HG02885 (cell line): ENCODE measurements at regions not wholly inside any gene's neighbourhood (a gene's known extent, or its start where the extent isn't known, plus 50 kb on each side); places are given as distances from the start of the nearest gene placed in this dataset.

Source experiments
- ATAC-seq: cut with Tn5 transposase; IDR thresholded peaks from one replicate; pipeline ENCODE4 v1.9.1; 2021; ENCODE audit warnings: mild to moderate bottlenecking; ENCODE audit not compliant: unreplicated experiment, poor library complexity

GRCh38 chr13:107244241-107244640 lies 676.3 kb upstream of the ARGLU1 start:
- no peak for ATAC-seq

GRCh38 chr13:107242138-107242537 lies 674.2 kb upstream of the ARGLU1 start:
- no peak for ATAC-seq

GRCh38 chr13:107241381-107241780 lies 673.4 kb upstream of the ARGLU1 start:
- no peak for ATAC-seq

- ATAC-seq = no peak
Observed at GRCh38 chr13:107239213-107239612, 671.3 kb upstream of the ARGLU1 start.

- no peak for ATAC-seq
Observed at GRCh38 chr13:107238262-107238981, 670.5 kb upstream of the ARGLU1 start.

GRCh38 chr13:107234319-107235073 lies 666.6 kb upstream of the ARGLU1 start:
- no peak for ATAC-seq

GRCh38 chr13:107233541-107233940 lies 665.6 kb upstream of the ARGLU1 start:
- ATAC-seq = no peak

- no peak for ATAC-seq
Observed at GRCh38 chr13:107231944-107232343, 664.0 kb upstream of the ARGLU1 start.

GRCh38 chr13:107223867-107224266 lies 655.9 kb upstream of the ARGLU1 start:
- ATAC-seq = no peak

- no peak for ATAC-seq
Observed at GRCh38 chr13:107222597-107222996, 654.7 kb upstream of the ARGLU1 start.

- ATAC-seq = no peak
Observed at GRCh38 chr13:107220245-107220644, 652.3 kb upstream of the ARGLU1 start.

- no peak for ATAC-seq
Observed at GRCh38 chr13:107217251-107217650, 649.3 kb upstream of the ARGLU1 start.

- no peak for ATAC-seq
Observed at GRCh38 chr13:107216046-107216755, 648.3 kb upstream of the ARGLU1 start.

GRCh38 chr13:107211073-107211472 lies 643.1 kb upstream of the ARGLU1 start:
- peak; percentile 98 for ATAC-seq

- ATAC-seq = no peak
Observed at GRCh38 chr13:107210723-107211030, 642.7 kb upstream of the ARGLU1 start.

- ATAC-seq = no peak
Observed at GRCh38 chr13:107209824-107210722, 642.1 kb upstream of the ARGLU1 start.

- no peak for ATAC-seq
Observed at GRCh38 chr13:107208889-107209288, 641.0 kb upstream of the ARGLU1 start.

GRCh38 chr13:107205318-107206104 lies 637.6 kb upstream of the ARGLU1 start:
- peak; percentile 97 for ATAC-seq

GRCh38 chr13:107203146-107203847 lies 635.4 kb upstream of the ARGLU1 start:
- peak; percentile 49 for ATAC-seq
